Neural cell (in vitro differentiated cells): ENCODE measurements at regions not wholly inside any gene's neighbourhood (a gene's known extent, or its start where the extent isn't known, plus 50 kb on each side); places are given as distances from the start of the nearest gene placed in this dataset.

ENCODE experiments used
- H2AFZ ChIP-seq: fragments of 200-600, 300-800 bp; sonication (generic), shearing (Covaris generic); 2 replicates; pipeline ENCODE4 v1.6.0; 2014; ENCODE audit warnings: low read depth, mild to moderate bottlenecking, antibody characterized with exemption, low read length, moderate library complexity
- H3F3A ChIP-seq: fragments of 200-600 bp; shearing (Covaris generic); 2 replicates; pipeline ENCODE4 v1.6.1; 2016; ENCODE audit warnings: mild to moderate bottlenecking, moderate library complexity, mixed read lengths, antibody characterized with exemption, low read length; ENCODE audit not compliant: insufficient read depth, poor library complexity, severe bottlenecking
- H3K27ac ChIP-seq: fragments of 200-600, 300-800 bp; sonication (generic), shearing (Covaris generic); 2 replicates; pipeline ENCODE4 v1.5.1; 2014; ENCODE audit warnings: mild to moderate bottlenecking, low read length, moderate library complexity
- H3K27me3 ChIP-seq: fragments of 300-800, 200-600 bp; sonication (generic), shearing (Covaris generic); 2 replicates; pipeline ENCODE4 v1.6.0; 2014; ENCODE audit warnings: mild to moderate bottlenecking, low read depth, low read length, moderate library complexity; ENCODE audit not compliant: insufficient read depth
- H3K36me3 ChIP-seq: fragments of 300-800, 200-600 bp; sonication (generic), shearing (Covaris generic); 2 replicates; pipeline ENCODE4 v1.5.1; 2014; ENCODE audit warnings: mild to moderate bottlenecking, antibody characterized with exemption, low read length, moderate library complexity; ENCODE audit not compliant: insufficient read depth
- H3K4me2 ChIP-seq: fragments of 300-800, 200-600 bp; sonication (generic), shearing (Covaris generic); 2 replicates; pipeline ENCODE4 v1.6.0; 2014; ENCODE audit warnings: mild to moderate bottlenecking, low read length
- H3K4me3 ChIP-seq: fragments of 300-800, 200-600 bp; sonication (generic), shearing (Covaris generic); 2 replicates; pipeline ENCODE4 v1.5.1; 2014; ENCODE audit warnings: mild to moderate bottlenecking, low read length, moderate library complexity
- H3K79me2 ChIP-seq: fragments of 200-600 bp; shearing (Covaris generic); replicated peaks from 2 replicates; pipeline ENCODE4 v1.6.0; 2014; ENCODE audit warnings: mild to moderate bottlenecking, low read length, moderate library complexity; ENCODE audit not compliant: insufficient read depth
- H3K9ac ChIP-seq: fragments of 300-800, 200-600 bp; sonication (generic), shearing (Covaris generic); 2 replicates; pipeline ENCODE4 v1.6.1; 2016; ENCODE audit warnings: mild to moderate bottlenecking, low read length, mixed read lengths
- H3K9me2 ChIP-seq: fragments of 200-600 bp; shearing (Covaris generic); 2 replicates; pipeline ENCODE4 v1.6.1; 2016; ENCODE audit warnings: mild to moderate bottlenecking, low read length, mixed read lengths; ENCODE audit not compliant: insufficient read depth
- H3K9me3 ChIP-seq: fragments of 200-600, 300-800 bp; sonication (generic), shearing (Covaris generic); 2 replicates; pipeline ENCODE4 v1.6.1; 2016; ENCODE audit warnings: mild to moderate bottlenecking, mixed run types, low read length, moderate library complexity, mixed read lengths
- H4K20me1 ChIP-seq: fragments of 200-600 bp; shearing (Covaris generic); 2 replicates; pipeline ENCODE4 v1.6.1; 2016; ENCODE audit warnings: mild to moderate bottlenecking, mixed run types; ENCODE audit not compliant: insufficient read depth
- EP300 ChIP-seq: fragments of 450-650 bp; conservative IDR thresholded peaks from 2 replicates; pipeline ENCODE4 v1.6.1; 2014; ENCODE audit warnings: antibody characterized with exemption, mild to moderate bottlenecking, moderate library complexity; ENCODE audit not compliant: poor library complexity, severe bottlenecking
- EZH2 ChIP-seq: fragments of 200-600, 300-800 bp; shearing (Covaris generic), sonication (generic); IDR thresholded peaks from 2 replicates; pipeline ENCODE4 v1.6.1; 2014; ENCODE audit warnings: antibody characterized with exemption, low read length, borderline replicate concordance, mild to moderate bottlenecking; ENCODE audit not compliant: insufficient read depth, poor library complexity, severe bottlenecking
- MXI1 ChIP-seq: fragments of 450-650 bp; conservative IDR thresholded peaks from 2 replicates; pipeline ENCODE4 v1.6.1; 2014; ENCODE audit warnings: antibody characterized with exemption, mild to moderate bottlenecking; ENCODE audit not compliant: poor library complexity, severe bottlenecking
- POLR2AphosphoS5 ChIP-seq: IDR thresholded peaks from 2 replicates; pipeline ENCODE4 v1.6.1; 2012
- RAD21 ChIP-seq: fragments of 450-650 bp; conservative IDR thresholded peaks from 2 replicates; pipeline ENCODE4 v1.6.1; 2014; ENCODE audit warnings: antibody characterized with exemption, mild to moderate bottlenecking, moderate library complexity
- SMC3 ChIP-seq: fragments of 450-650 bp; conservative IDR thresholded peaks from 2 replicates; pipeline ENCODE4 v1.6.1; 2014; ENCODE audit warnings: antibody characterized with exemption, mild to moderate bottlenecking, moderate library complexity; ENCODE audit not compliant: poor library complexity
- TAF1 ChIP-seq: IDR thresholded peaks from 2 replicates; pipeline ENCODE4 v1.6.1; 2012; ENCODE audit warnings: low read depth
- TF ChIP-seq, protein P1 (sequence below): IDR thresholded peaks from 2 replicates; pipeline ENCODE4 v1.6.1; 2012; ENCODE audit warnings: borderline replicate concordance
- TF ChIP-seq, protein P2 (sequence below): fragments of 450-650 bp; IDR thresholded peaks from 2 replicates; pipeline ENCODE4 v1.5.1; 2014; ENCODE audit warnings: antibody characterized with exemption, mild to moderate bottlenecking, moderate library complexity; ENCODE audit not compliant: poor library complexity, severe bottlenecking

DNA sequence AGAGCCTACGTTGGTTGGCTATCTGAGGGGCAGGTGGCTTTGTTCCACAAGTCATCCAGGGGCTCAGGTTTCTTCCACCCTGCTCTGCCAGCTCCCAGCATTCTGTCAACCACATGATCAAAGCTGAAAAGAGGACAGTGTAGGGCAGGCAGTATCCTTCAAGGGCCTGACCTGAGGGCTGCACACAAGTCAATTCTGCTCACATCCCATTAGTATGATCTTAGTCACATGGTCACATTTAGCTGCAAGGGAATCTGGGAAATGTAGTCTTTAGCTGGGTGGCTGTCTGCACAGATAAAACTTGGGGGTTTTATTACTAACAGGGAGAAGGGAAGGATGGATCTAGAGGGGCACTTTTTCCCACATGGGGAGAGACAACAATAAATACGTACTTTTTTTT, 97.3 kb downstream of the SALL1 start:
- Histone ChIP-seq H3K4me3 (no peak overlapping the region), H3K27ac (no peak overlapping the region), H3F3A (no peaks in the 10 kb centered on the region), H3K9me2 (no peaks in the 10 kb centered on the region), H3K79me2 (no peaks in the 10 kb centered on the region), H3K9me3 (no peaks in the 10 kb centered on the region), H3K27me3 (no peaks in the 10 kb centered on the region), H3K36me3 (no peaks in the 10 kb centered on the region), H2AFZ (no peak overlapping the region), H3K4me2 (no peak overlapping the region), H3K9ac (no peak overlapping the region), H4K20me1 (no peaks in the 10 kb centered on the region)
- TF ChIP-seq SMC3, result no peak
- TF ChIP-seq, protein P1, sequence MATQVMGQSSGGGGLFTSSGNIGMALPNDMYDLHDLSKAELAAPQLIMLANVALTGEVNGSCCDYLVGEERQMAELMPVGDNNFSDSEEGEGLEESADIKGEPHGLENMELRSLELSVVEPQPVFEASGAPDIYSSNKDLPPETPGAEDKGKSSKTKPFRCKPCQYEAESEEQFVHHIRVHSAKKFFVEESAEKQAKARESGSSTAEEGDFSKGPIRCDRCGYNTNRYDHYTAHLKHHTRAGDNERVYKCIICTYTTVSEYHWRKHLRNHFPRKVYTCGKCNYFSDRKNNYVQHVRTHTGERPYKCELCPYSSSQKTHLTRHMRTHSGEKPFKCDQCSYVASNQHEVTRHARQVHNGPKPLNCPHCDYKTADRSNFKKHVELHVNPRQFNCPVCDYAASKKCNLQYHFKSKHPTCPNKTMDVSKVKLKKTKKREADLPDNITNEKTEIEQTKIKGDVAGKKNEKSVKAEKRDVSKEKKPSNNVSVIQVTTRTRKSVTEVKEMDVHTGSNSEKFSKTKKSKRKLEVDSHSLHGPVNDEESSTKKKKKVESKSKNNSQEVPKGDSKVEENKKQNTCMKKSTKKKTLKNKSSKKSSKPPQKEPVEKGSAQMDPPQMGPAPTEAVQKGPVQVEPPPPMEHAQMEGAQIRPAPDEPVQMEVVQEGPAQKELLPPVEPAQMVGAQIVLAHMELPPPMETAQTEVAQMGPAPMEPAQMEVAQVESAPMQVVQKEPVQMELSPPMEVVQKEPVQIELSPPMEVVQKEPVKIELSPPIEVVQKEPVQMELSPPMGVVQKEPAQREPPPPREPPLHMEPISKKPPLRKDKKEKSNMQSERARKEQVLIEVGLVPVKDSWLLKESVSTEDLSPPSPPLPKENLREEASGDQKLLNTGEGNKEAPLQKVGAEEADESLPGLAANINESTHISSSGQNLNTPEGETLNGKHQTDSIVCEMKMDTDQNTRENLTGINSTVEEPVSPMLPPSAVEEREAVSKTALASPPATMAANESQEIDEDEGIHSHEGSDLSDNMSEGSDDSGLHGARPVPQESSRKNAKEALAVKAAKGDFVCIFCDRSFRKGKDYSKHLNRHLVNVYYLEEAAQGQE, result no peak
- TF ChIP-seq, protein P2, sequence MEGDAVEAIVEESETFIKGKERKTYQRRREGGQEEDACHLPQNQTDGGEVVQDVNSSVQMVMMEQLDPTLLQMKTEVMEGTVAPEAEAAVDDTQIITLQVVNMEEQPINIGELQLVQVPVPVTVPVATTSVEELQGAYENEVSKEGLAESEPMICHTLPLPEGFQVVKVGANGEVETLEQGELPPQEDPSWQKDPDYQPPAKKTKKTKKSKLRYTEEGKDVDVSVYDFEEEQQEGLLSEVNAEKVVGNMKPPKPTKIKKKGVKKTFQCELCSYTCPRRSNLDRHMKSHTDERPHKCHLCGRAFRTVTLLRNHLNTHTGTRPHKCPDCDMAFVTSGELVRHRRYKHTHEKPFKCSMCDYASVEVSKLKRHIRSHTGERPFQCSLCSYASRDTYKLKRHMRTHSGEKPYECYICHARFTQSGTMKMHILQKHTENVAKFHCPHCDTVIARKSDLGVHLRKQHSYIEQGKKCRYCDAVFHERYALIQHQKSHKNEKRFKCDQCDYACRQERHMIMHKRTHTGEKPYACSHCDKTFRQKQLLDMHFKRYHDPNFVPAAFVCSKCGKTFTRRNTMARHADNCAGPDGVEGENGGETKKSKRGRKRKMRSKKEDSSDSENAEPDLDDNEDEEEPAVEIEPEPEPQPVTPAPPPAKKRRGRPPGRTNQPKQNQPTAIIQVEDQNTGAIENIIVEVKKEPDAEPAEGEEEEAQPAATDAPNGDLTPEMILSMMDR, result no peak

DNA sequence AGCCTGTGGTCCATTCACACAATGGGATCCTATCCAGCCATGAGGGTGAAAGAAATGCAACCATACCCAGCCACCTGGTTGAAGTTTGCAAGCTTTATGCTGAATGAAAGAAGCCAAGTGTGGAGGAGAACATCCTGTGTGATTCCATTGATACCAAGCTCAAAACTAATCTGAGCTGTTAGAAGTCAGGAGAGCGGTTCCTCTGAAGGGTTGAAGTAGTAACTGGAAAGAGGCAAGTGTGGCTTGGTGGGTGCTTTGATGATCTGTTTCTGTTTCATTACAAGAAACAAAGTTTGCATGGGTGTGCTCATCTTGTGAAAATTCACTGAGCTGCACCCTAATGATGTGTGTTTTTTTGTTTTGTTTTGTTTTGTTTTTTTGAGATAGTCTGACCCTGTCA, 99.4 kb downstream of the SALL1 start:
- H3K79me2 ChIP-seq, result no peaks in the 10 kb centered on the region
- TF ChIP-seq, protein P1, result no peak
- TF ChIP-seq TAF1, result no peak
- TF ChIP-seq SMC3, result no peak
- no peak for TF ChIP-seq MXI1
- TF ChIP-seq POLR2AphosphoS5, result no peak
- TF ChIP-seq, protein P2, result no peak
- TF ChIP-seq EZH2, result no peak
- no peak for TF ChIP-seq RAD21
- TF ChIP-seq EP300, result no peak
- no peak overlapping the region for H2AFZ ChIP-seq
- no peak overlapping the region for H3K4me2 ChIP-seq
- H3K4me3 ChIP-seq, result no peak overlapping the region
- no peak overlapping the region for H3K27ac ChIP-seq
- no peaks in the 10 kb centered on the region for H4K20me1 ChIP-seq
- H3K9ac ChIP-seq, result no peak overlapping the region
- H3K36me3 ChIP-seq, result no peaks in the 10 kb centered on the region
- no peaks in the 10 kb centered on the region for H3F3A ChIP-seq
- no peaks in the 10 kb centered on the region for H3K9me3 ChIP-seq
- no peaks in the 10 kb centered on the region for H3K27me3 ChIP-seq
- no peaks in the 10 kb centered on the region for H3K9me2 ChIP-seq
